Spleen (tissue), 7 donors: ENCODE measurements at regions not wholly inside any gene's neighbourhood (a gene's known extent, or its start where the extent isn't known, plus 50 kb on each side); places are given as distances from the start of the nearest gene placed in this dataset.

ENCODE experiments used
- POLR2A ChIP-seq, 3 donors: fragments of 450-650 bp; IDR thresholded peaks; one replicate each; pipeline ENCODE4 v1.5.1; 2017; ENCODE audit warnings: antibody characterized with exemption in 3 of 3, mild to moderate bottlenecking in 1 of 3
- POLR2AphosphoS5 ChIP-seq, 3 donors: sonication (generic); formaldehyde crosslinking; IDR thresholded peaks; one replicate each; pipeline ENCODE4 v1.5.1; 2017; ENCODE audit warnings: antibody characterized with exemption in 3 of 3
- TF ChIP-seq, protein P1 (sequence below), 11 experiments: fragments of 200-600 bp in 7 of 11; fragments of 450-650 bp in 4 of 11; sonication (generic) in 4 of 11; IDR thresholded peaks in 8 of 11; conservative IDR thresholded peaks in 3 of 11; 1 replicate in 7 of 11; 2 replicates in 4 of 11; pipeline versions ENCODE4 v1.4.0 to v1.8.0; 2016 to 2021; ENCODE audit warnings: antibody characterized with exemption in 11 of 11, inconsistent platforms in 4 of 11, mild to moderate bottlenecking in 1 of 11
- donor health status: DM: no; HTN: no; CAD: no; lungs with moderate emphysema.
- donor health status: DM: no; HTN: no; CAD: no.
- donor health status: DM: no; HTN: no; CAD: no.

DNA sequence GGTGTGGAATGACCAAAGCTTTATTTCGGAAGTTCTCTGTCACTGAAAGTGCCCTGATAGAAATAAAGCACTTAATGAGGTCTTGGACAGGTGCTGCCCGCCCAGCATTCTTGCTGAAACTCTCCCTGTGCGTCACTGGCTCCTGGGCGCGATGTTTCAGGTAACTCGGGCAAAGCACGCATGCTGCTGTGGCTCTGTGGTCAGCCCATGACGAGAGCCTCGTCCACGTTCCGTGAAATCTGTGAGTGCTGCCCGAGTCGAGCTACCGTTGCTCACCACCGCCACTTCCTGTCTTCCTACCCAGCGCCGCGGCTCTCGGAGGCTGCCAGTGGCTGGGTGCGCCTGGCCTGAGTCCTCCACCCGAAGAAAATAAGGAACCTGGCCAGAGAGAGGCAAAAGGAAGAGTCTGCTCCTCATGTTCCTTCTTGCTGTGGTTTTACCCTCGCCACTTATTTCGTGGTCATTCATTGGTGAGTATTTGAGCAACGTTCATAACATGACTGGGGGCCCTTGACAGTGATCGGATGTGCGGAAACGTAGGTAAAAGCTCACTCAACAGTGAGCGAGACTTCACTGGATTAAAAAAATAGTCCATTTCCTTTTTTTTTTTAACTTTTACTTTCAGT lies 95.5 kb downstream of the MAP3K8 start:
- TF ChIP-seq, protein P1, sequence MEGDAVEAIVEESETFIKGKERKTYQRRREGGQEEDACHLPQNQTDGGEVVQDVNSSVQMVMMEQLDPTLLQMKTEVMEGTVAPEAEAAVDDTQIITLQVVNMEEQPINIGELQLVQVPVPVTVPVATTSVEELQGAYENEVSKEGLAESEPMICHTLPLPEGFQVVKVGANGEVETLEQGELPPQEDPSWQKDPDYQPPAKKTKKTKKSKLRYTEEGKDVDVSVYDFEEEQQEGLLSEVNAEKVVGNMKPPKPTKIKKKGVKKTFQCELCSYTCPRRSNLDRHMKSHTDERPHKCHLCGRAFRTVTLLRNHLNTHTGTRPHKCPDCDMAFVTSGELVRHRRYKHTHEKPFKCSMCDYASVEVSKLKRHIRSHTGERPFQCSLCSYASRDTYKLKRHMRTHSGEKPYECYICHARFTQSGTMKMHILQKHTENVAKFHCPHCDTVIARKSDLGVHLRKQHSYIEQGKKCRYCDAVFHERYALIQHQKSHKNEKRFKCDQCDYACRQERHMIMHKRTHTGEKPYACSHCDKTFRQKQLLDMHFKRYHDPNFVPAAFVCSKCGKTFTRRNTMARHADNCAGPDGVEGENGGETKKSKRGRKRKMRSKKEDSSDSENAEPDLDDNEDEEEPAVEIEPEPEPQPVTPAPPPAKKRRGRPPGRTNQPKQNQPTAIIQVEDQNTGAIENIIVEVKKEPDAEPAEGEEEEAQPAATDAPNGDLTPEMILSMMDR (IDR thresholded peaks at IDR 0.05 in 8 of 11, conservative IDR thresholded peaks at IDR 0.05 in 3 of 11), result peak in 3 of 11 experiments; percentile 12 to 43 (median 39)
- TF ChIP-seq POLR2A (IDR thresholded peaks at IDR 0.05) (peak in 1 of 3 donors; percentile 50), POLR2AphosphoS5 (IDR thresholded peaks at IDR 0.05) (peak; percentile 89 to 93 (median 93))
